GM12873 (cell line): ENCODE measurements at regions not wholly inside any gene's neighbourhood (a gene's known extent, or its start where the extent isn't known, plus 50 kb on each side); places are given as distances from the start of the nearest gene placed in this dataset.

ENCODE experiments used
- TF ChIP-seq, protein P1 (sequence below): IDR thresholded peaks from 2 replicates; pipeline ENCODE4 v1.5.1; 2012; ENCODE audit warnings: low read depth, mild to moderate bottlenecking, moderate library complexity, low read length, control low read depth; ENCODE audit not compliant: insufficient read depth; ENCODE audit errors: missing control alignments

DNA sequence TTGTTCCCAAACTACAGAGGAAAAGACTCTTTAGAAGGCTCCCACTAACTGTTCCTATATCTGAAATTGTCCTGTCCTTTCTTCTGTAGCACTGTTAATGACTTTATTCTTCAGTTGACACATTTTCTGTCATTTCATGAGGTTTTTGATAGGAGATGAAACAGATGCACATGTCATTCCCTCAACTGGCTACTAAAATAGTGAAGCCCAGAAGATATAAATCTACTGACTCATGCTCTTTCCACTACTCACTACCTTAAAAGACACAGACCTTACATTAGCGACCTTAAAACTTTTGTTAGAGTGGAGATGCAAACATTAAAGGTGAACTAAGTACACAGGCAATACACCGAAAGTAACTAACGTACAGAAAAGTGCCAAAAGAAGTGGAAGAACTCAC is 59.5 kb upstream of the ANKS1B start:
- TF ChIP-seq, protein P1, sequence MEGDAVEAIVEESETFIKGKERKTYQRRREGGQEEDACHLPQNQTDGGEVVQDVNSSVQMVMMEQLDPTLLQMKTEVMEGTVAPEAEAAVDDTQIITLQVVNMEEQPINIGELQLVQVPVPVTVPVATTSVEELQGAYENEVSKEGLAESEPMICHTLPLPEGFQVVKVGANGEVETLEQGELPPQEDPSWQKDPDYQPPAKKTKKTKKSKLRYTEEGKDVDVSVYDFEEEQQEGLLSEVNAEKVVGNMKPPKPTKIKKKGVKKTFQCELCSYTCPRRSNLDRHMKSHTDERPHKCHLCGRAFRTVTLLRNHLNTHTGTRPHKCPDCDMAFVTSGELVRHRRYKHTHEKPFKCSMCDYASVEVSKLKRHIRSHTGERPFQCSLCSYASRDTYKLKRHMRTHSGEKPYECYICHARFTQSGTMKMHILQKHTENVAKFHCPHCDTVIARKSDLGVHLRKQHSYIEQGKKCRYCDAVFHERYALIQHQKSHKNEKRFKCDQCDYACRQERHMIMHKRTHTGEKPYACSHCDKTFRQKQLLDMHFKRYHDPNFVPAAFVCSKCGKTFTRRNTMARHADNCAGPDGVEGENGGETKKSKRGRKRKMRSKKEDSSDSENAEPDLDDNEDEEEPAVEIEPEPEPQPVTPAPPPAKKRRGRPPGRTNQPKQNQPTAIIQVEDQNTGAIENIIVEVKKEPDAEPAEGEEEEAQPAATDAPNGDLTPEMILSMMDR: no peak

DNA sequence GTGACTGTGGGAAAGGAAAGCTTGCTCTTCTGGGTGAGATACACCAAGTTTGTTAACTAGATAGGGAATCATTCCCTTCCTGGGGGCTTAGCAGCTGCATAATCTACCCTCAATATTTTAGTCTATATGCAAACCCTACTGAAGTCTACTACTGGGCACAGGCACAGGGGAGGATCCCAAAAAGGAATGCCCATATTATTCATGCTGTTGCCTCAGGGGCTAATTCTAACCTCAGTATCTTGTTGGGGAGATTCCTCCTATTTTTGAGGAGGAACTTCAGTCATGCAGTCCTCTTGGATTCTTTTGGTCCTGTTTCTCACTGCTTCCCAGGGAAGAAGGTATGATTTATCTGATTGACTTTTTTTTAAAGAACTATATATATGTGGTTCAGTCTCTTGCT is 58.9 kb upstream of the ANKS1B start:
- TF ChIP-seq, protein P1: no peak
